ENCODE measurements at regions not wholly inside any gene's neighbourhood (a gene's known extent, or its start where the extent isn't known, plus 50 kb on each side); places are given as distances from the start of the nearest gene placed in this dataset.

DNA sequence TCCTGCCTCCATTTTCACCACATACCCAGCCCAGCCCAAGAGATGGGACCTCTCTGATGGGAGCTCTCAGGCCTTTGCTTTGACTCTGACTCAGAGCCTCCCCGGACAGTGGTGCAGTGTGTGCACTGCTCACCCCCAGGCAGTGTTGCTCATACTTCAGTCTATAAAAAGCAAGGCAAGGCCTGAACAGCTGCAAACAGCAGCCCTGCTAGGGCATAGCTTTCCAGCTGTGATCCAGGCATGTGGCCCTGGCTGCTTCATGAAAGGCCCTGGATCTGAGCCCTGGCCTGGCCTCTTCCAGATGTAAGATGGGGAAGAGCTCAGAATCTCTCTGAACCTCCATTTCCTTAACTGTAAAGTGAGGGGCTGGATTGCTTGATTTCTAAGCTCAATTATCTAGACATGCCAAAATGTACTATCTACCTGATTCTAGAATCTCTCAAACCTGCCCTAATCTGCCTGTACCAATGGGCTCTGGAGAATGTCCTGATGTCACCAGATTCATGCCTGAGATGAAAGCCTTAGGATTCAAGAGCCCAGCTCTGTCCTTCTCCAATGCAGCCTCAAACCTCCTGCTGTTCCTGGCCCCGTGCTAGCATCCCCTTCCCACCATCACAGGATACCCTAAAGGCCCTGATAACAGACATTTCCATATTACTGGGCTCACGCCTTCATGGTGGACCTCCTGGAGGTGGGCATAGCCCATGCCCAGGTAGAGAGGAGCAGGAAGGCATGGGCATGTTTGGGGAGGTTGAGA is 206.9 kb downstream of the ARL4C start:
- peak; percentile 61 for DNase-seq (ENCODE audit: insufficient read length, low spot score)
- no peak for FAIRE-seq
- TF ChIP-seq POLR2A (IDR thresholded peaks at IDR 0.05; ENCODE audit: low read depth, low read length) = no peak

- no peak for FAIRE-seq
- DNase-seq (ENCODE audit: insufficient read length, low spot score) = peak; percentile 40
- TF ChIP-seq POLR2A (IDR thresholded peaks at IDR 0.05; ENCODE audit: low read depth, low read length) = no peak
Measured at GRCh38 chr2:234288974-234289455, 207.9 kb downstream of the ARL4C start.

DNA sequence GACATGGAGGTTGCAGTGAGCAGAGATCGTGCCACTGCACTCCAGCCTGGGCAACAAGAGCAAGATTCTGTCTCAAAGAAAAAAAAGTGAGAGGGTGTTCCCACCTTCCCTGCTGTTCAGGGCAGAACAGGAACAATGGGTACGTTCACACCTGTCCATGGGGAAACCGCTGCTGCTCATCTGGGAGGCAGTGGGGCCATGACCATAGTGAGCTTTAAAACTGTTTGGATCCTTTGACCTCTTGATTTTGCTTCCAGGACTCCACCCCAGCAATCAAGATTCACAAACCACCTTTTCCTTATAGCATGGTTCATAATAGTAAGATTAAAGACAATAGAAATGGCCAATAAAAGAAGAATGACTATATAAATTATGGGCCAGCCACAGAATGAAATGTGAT is 209.2 kb downstream of the ARL4C start:
- FAIRE-seq (no peak), DNase-seq (ENCODE audit: insufficient read length, low spot score) (no peak)
- TF ChIP-seq POLR2A (IDR thresholded peaks at IDR 0.05; ENCODE audit: low read depth, low read length) = no peak

GRCh38 chr2:234286956-234287355 is 209.9 kb downstream of the ARL4C start:
- no peak for FAIRE-seq
- DNase-seq (ENCODE audit: insufficient read length, low spot score) = no peak
- TF ChIP-seq POLR2A (IDR thresholded peaks at IDR 0.05; ENCODE audit: low read depth, low read length) = no peak

GRCh38 chr2:234286118-234286598 is 210.7 kb downstream of the ARL4C start:
- FAIRE-seq = no peak
- no peak for DNase-seq (ENCODE audit: insufficient read length, low spot score)

DNA sequence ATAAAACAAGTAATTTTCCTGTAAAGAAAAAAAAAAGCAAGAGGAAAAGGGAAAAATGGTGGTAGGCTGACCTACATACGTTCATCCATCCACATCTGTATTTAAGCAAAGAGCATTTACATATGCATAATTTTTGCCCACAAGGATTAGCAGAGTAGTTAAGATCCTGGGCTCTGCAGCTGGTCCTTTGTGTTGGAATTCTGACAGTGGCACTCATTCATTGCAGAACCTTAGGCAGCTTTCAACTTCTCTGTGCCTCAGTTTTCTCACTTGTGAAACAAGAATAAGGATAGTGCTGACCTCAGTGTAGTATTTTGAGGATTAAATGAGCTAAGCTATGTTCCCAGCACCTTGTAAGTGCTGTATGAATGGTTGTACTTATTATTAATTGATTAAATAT is 211.3 kb downstream of the ARL4C start:
- FAIRE-seq (no peak), DNase-seq (ENCODE audit: insufficient read length, low spot score) (no peak)
- TF ChIP-seq POLR2A (IDR thresholded peaks at IDR 0.05; ENCODE audit: low read depth, low read length) = no peak

More at GRCh38 chr2:234286118-234286598, 210.7 kb downstream of the ARL4C start:
- no peak for TF ChIP-seq POLR2A (IDR thresholded peaks at IDR 0.05; ENCODE audit: low read depth, low read length)

DNA sequence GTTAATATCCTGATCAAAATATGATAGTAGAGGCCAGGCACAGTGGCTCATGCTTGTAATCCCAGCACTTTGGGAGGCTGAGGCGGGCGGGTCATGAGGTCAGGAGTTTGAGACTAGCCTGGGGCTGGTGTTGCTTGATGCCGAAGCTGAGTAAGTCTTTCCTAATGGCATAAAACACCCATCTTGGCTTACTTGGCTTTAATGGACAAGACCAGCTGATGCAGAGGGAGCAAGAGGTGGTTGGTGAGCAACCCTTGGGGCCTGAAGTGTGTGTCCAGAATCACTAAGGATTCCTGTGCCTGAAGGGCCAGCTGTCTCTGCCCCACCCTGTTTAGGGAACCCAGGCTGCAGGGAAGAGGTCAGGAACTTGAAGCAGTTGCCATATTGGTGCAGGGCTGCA is 217.2 kb downstream of the ARL4C start:
- FAIRE-seq = no peak
- no peak for TF ChIP-seq POLR2A (IDR thresholded peaks at IDR 0.05; ENCODE audit: low read depth, low read length)
- no peak for DNase-seq (ENCODE audit: insufficient read length, low spot score)

- no peak for FAIRE-seq
- DNase-seq (ENCODE audit: insufficient read length, low spot score) = no peak
- TF ChIP-seq POLR2A (IDR thresholded peaks at IDR 0.05; ENCODE audit: low read depth, low read length) = no peak
Measured at GRCh38 chr2:234278556-234279255, 218.2 kb downstream of the ARL4C start.

DNA sequence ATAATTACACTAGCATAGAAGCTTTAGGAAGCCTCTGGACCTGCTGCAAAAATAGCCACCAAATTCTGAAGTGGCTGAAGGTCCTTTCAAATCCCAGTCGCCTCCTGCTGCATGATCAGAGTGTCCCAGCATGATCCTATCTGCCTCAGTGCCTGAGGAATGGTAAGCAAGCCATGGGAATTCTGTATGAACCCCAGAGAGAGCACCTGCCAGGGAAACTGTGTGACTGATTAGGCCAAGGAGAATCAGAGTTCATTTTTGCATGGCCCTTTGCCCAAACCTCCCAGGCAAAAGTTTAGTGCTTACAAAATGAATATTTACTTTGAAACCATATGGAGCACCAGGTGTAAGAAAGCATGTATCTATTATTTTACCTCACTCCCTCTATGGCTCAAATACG is 221.4 kb downstream of the ARL4C start:
- no peak for FAIRE-seq
- no peak for DNase-seq (ENCODE audit: insufficient read length, low spot score)
- TF ChIP-seq POLR2A (IDR thresholded peaks at IDR 0.05; ENCODE audit: low read depth, low read length) = no peak

GRCh38 chr2:234273887-234274584 is 222.8 kb downstream of the ARL4C start:
- FAIRE-seq (no peak), DNase-seq (ENCODE audit: insufficient read length, low spot score) (no peak)
- no peak for TF ChIP-seq POLR2A (IDR thresholded peaks at IDR 0.05; ENCODE audit: low read depth, low read length)

GRCh38 chr2:234272069-234272850 is 221.8 kb downstream of the SPP2 start:
- DNase-seq (ENCODE audit: insufficient read length, low spot score) = no peak

GRCh38 chr2:234271338-234271737 is 220.8 kb downstream of the SPP2 start:
- DNase-seq (ENCODE audit: insufficient read length, low spot score) (no peak), FAIRE-seq (no peak)
- no peak for TF ChIP-seq POLR2A (IDR thresholded peaks at IDR 0.05; ENCODE audit: low read depth, low read length)

More at GRCh38 chr2:234272069-234272850, 221.8 kb downstream of the SPP2 start:
- TF ChIP-seq POLR2A (IDR thresholded peaks at IDR 0.05; ENCODE audit: low read depth, low read length) = no peak
- FAIRE-seq = no peak

DNA sequence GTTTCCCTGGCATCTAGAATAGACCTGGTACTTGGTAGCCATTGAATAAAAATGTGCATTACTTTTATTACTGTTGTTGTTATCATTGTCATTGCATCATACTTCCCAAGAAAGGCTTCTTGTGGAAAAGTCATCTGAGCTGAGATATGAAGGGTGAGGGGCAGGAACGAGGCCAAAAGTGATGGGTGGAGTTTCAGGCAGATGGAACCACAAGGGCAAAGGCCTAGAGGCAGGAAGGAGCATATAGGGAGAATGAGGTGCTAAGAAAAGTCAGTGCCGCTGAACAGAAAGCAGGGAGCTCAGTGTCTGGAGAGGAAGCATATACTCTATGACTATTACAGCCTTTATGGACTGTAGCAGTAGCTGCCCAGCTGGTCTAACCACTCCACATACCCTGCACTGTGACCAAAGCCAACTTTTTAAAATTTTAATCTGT is 219.3 kb downstream of the SPP2 start:
- no peak for FAIRE-seq
- TF ChIP-seq POLR2A (IDR thresholded peaks at IDR 0.05; ENCODE audit: low read depth, low read length) = no peak
- DNase-seq (ENCODE audit: insufficient read length, low spot score) = no peak

All from H54 (cell line).